ENCODE measurements at regions not wholly inside any gene's neighbourhood (a gene's known extent, or its start where the extent isn't known, plus 50 kb on each side); places are given as distances from the start of the nearest gene placed in this dataset.

GRCh38 chr6:164035900-164036485, 621.5 kb downstream of the QKI start:
- TF ChIP-seq, protein P1, sequence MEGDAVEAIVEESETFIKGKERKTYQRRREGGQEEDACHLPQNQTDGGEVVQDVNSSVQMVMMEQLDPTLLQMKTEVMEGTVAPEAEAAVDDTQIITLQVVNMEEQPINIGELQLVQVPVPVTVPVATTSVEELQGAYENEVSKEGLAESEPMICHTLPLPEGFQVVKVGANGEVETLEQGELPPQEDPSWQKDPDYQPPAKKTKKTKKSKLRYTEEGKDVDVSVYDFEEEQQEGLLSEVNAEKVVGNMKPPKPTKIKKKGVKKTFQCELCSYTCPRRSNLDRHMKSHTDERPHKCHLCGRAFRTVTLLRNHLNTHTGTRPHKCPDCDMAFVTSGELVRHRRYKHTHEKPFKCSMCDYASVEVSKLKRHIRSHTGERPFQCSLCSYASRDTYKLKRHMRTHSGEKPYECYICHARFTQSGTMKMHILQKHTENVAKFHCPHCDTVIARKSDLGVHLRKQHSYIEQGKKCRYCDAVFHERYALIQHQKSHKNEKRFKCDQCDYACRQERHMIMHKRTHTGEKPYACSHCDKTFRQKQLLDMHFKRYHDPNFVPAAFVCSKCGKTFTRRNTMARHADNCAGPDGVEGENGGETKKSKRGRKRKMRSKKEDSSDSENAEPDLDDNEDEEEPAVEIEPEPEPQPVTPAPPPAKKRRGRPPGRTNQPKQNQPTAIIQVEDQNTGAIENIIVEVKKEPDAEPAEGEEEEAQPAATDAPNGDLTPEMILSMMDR (IDR thresholded peaks at IDR 0.05; ENCODE audit: low read depth, low read length, poor library complexity, severe bottlenecking): no peak
- TF ChIP-seq EZH2phosphoT487 (IDR thresholded peaks at IDR 0.05; ENCODE audit: borderline replicate concordance, low read length): no peak
